HCT116 (cell line): ENCODE measurements at regions not wholly inside any gene's neighbourhood (a gene's known extent, or its start where the extent isn't known, plus 50 kb on each side); places are given as distances from the start of the nearest gene placed in this dataset.

Experiments
- CBX3 ChIP-seq: IDR thresholded peaks from 2 replicates; pipeline ENCODE4 v1.6.1; 2012; ENCODE audit warnings: low read depth
- EZH2 ChIP-seq: fragments of 200-600 bp; sonication (generic); IDR thresholded peaks from 2 replicates; pipeline ENCODE4 v1.6.1; 2017; ENCODE audit warnings: antibody characterized with exemption, mixed run types
- POLR2A ChIP-seq: IDR thresholded peaks from 2 replicates; pipeline ENCODE4 v1.7.0; 2011; ENCODE audit warnings: borderline replicate concordance; ENCODE audit not compliant: insufficient read depth, insufficient read length; ENCODE audit errors: extremely low read depth
- POLR2AphosphoS5 ChIP-seq: IDR thresholded peaks from 2 replicates; pipeline ENCODE4 v1.6.1; 2011; ENCODE audit warnings: mild to moderate bottlenecking, low read depth, low read length, moderate library complexity
- TF ChIP-seq, protein P1 (sequence below), 3 experiments: fragments of 200-600 bp in 1 of 3; sonication (generic) in 1 of 3; IDR thresholded peaks in 2 of 3; conservative IDR thresholded peaks in 1 of 3; 2 replicates each; pipeline ENCODE4 v1.5.1; 2012 to 2017; ENCODE audit warnings: low read depth in 2 of 3, low read length in 2 of 3, antibody characterized with exemption in 1 of 3, borderline replicate concordance in 1 of 3, control low read depth in 1 of 3, mild to moderate bottlenecking in 1 of 3, mixed read lengths in 1 of 3, mixed run types in 1 of 3, moderate library complexity in 1 of 3; ENCODE audit not compliant: insufficient read depth in 1 of 3
- TF ChIP-seq, protein P2 (sequence below): IDR thresholded peaks from 2 replicates; pipeline ENCODE4 v1.6.1; 2012

- TF ChIP-seq EZH2 (no peak), POLR2AphosphoS5 (no peak), CBX3 (no peak), POLR2A (no peak)
- TF ChIP-seq, protein P1, sequence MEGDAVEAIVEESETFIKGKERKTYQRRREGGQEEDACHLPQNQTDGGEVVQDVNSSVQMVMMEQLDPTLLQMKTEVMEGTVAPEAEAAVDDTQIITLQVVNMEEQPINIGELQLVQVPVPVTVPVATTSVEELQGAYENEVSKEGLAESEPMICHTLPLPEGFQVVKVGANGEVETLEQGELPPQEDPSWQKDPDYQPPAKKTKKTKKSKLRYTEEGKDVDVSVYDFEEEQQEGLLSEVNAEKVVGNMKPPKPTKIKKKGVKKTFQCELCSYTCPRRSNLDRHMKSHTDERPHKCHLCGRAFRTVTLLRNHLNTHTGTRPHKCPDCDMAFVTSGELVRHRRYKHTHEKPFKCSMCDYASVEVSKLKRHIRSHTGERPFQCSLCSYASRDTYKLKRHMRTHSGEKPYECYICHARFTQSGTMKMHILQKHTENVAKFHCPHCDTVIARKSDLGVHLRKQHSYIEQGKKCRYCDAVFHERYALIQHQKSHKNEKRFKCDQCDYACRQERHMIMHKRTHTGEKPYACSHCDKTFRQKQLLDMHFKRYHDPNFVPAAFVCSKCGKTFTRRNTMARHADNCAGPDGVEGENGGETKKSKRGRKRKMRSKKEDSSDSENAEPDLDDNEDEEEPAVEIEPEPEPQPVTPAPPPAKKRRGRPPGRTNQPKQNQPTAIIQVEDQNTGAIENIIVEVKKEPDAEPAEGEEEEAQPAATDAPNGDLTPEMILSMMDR (IDR thresholded peaks at IDR 0.05 in 2 of 3, conservative IDR thresholded peaks at IDR 0.05 in 1 of 3; ENCODE audit: borderline replicate concordance in 1 of 3, insufficient read depth in 1 of 3, low read depth in 2 of 3, low read length in 2 of 3), result no peak
- TF ChIP-seq, protein P2, sequence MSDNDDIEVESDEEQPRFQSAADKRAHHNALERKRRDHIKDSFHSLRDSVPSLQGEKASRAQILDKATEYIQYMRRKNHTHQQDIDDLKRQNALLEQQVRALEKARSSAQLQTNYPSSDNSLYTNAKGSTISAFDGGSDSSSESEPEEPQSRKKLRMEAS, result no peak
These were observed 175.8 kb downstream of the SH2D4B start for GRCh38 chr10:80713398-80713928.
